ENCODE measurements at regions not wholly inside any gene's neighbourhood (a gene's known extent, or its start where the extent isn't known, plus 50 kb on each side); places are given as distances from the start of the nearest gene placed in this dataset.
"Not testable (repeated sequence)": the region's sequence is repeated elsewhere in the genome, so short reads cannot be mapped to it uniquely, and the experiment has no call there.

GRCh38 chr7:84880326-84880997 lies 306.4 kb downstream of the SEMA3D start:
- TF ChIP-seq CTCF (IDR thresholded peaks at IDR 0.05; ENCODE audit: low read depth, low read length); EZH2phosphoT487 (IDR thresholded peaks at IDR 0.05; ENCODE audit: low read depth): not testable (repeated sequence)

Measured in OCI-LY3 (cell line).